H1 (cell line): ENCODE measurements at regions not wholly inside any gene's neighbourhood (a gene's known extent, or its start where the extent isn't known, plus 50 kb on each side); places are given as distances from the start of the nearest gene placed in this dataset.

Source experiments
- ASH2L ChIP-seq: fragments of 200-600, 300-600 bp; sonication (generic); IDR thresholded peaks from one replicate; pipeline ENCODE4 v1.7.1; 2017; ENCODE audit warnings: low read length
- ATF3 ChIP-seq: IDR thresholded peaks from 2 replicates; pipeline ENCODE4 v1.6.1; 2011; ENCODE audit warnings: low read depth, mild to moderate bottlenecking, low read length; ENCODE audit not compliant: insufficient read depth
- BRCA1 ChIP-seq: IDR thresholded peaks from 2 replicates; pipeline ENCODE4 v1.6.1; 2012; ENCODE audit warnings: low read depth, low read length, improper control_type of control experiment
- CEBPB ChIP-seq: IDR thresholded peaks from 2 replicates; pipeline ENCODE4 v1.6.1; 2012; ENCODE audit warnings: low read depth, low read length
- CTCF ChIP-seq, 3 experiments: IDR thresholded peaks; 1 replicate in 2 of 3; 2 replicates in 1 of 3; pipeline versions ENCODE4 v1.5.1 to v1.6.1; 2011; ENCODE audit warnings: low read length in 3 of 3, mild to moderate bottlenecking in 3 of 3, inconsistent platforms in 2 of 3, low read depth in 1 of 3, moderate library complexity in 1 of 3; ENCODE audit not compliant: insufficient read depth in 1 of 3; ENCODE audit errors: control extremely low read depth in 1 of 3
- FOSL1 ChIP-seq: IDR thresholded peaks from 2 replicates; pipeline ENCODE4 v1.6.1; 2011; ENCODE audit warnings: mild to moderate bottlenecking, low read depth, low read length, moderate library complexity; ENCODE audit not compliant: insufficient read depth
- GTF2F1 ChIP-seq: IDR thresholded peaks from 2 replicates; pipeline ENCODE4 v1.6.1; 2012; ENCODE audit warnings: low read depth, low read length, improper control_type of control experiment, borderline replicate concordance
- JUND ChIP-seq: IDR thresholded peaks from 2 replicates; pipeline ENCODE4 v1.6.1; 2011; ENCODE audit warnings: mild to moderate bottlenecking, improper control_type of control experiment, low read length
- MAX ChIP-seq: IDR thresholded peaks from 2 replicates; pipeline ENCODE4 v1.6.1; 2012; ENCODE audit warnings: inconsistent platforms
- RFX5 ChIP-seq: IDR thresholded peaks from 2 replicates; pipeline ENCODE4 v1.6.1; 2011; ENCODE audit warnings: low read depth, low read length, improper control_type of control experiment, borderline replicate concordance
- SIN3A ChIP-seq, 2 experiments: IDR thresholded peaks in 1 of 2; conservative IDR thresholded peaks in 1 of 2; 2 replicates each; pipeline ENCODE4 v1.6.1; 2011 to 2012; ENCODE audit warnings: low read length in 2 of 2, improper control_type of control experiment in 1 of 2, low read depth in 1 of 2, mild to moderate bottlenecking in 1 of 2
- TAF1 ChIP-seq: IDR thresholded peaks from 2 replicates; pipeline ENCODE4 v1.6.1; 2011; ENCODE audit warnings: mild to moderate bottlenecking, low read depth, low read length
- YY1 ChIP-seq: IDR thresholded peaks from 2 replicates; pipeline ENCODE4 v1.6.1; 2011; ENCODE audit warnings: low read depth, mild to moderate bottlenecking, low read length

- no peak for TF ChIP-seq CTCF (IDR thresholded peaks at IDR 0.05; ENCODE audit: control extremely low read depth in 1 of 3, insufficient read depth in 1 of 3, low read depth in 1 of 3, low read length in 3 of 3)
- no peak for TF ChIP-seq YY1
- TF ChIP-seq MAX: no peak
- TF ChIP-seq TAF1: no peak
- no peak for TF ChIP-seq ASH2L
- TF ChIP-seq ATF3: no peak
- no peak for TF ChIP-seq BRCA1
- TF ChIP-seq JUND: no peak
- no peak for TF ChIP-seq FOSL1
- no peak for TF ChIP-seq CEBPB
- TF ChIP-seq RFX5: no peak
- no peak for TF ChIP-seq SIN3A (conservative IDR thresholded peaks at IDR 0.05 in 1 of 2, IDR thresholded peaks at IDR 0.05 in 1 of 2; ENCODE audit: low read depth in 1 of 2, low read length in 2 of 2)
- TF ChIP-seq GTF2F1: no peak
These were observed 384.7 kb upstream of the ZEB2 start for GRCh38 chr2:144904612-144905011.
